ENCODE measurements at regions not wholly inside any gene's neighbourhood (a gene's known extent, or its start where the extent isn't known, plus 50 kb on each side); places are given as distances from the start of the nearest gene placed in this dataset.
A peak's percentile ranks its signal among the peaks of the same experiment; 100 is the strongest.

- Histone ChIP-seq H2AFZ (no peak overlapping the region), H3K27ac (no peak overlapping the region), H3K27me3 (ENCODE audit: control insufficient read depth, insufficient read depth, low read length) (no peaks in the 10 kb centered on the region), H3K4me3 (ENCODE audit: low read depth, low read length) (no peak overlapping the region), H3K9ac (no peak overlapping the region), H3K4me2 (ENCODE audit: low read length) (no peak overlapping the region), H3K9me3 (ENCODE audit: control insufficient read depth, low read length) (no peaks in the 10 kb centered on the region), H3K4me1 (no peaks in the 10 kb centered on the region), H3K36me3 (ENCODE audit: control insufficient read depth, insufficient read depth, low read length) (no peaks in the 10 kb centered on the region), H3K79me2 (no peaks in the 10 kb centered on the region)
- TF ChIP-seq CTCF (IDR thresholded peaks at IDR 0.05) = no peak
These were observed 598.8 kb upstream of the BRINP1 start for GRCh38 chr9:119967867-119968535.

GRCh38 chr9:119963798-119964372 lies 594.6 kb upstream of the BRINP1 start:
- Histone ChIP-seq H3K4me2 (ENCODE audit: low read length) (no peak overlapping the region), H2AFZ (no peak overlapping the region), H3K27ac (no peak overlapping the region), H3K9me3 (ENCODE audit: control insufficient read depth, low read length) (no peaks in the 10 kb centered on the region), H3K4me3 (ENCODE audit: low read depth, low read length) (no peak overlapping the region), H3K4me1 (no peaks in the 10 kb centered on the region), H3K36me3 (ENCODE audit: control insufficient read depth, insufficient read depth, low read length) (no peaks in the 10 kb centered on the region), H3K27me3 (ENCODE audit: control insufficient read depth, insufficient read depth, low read length) (no peaks in the 10 kb centered on the region), H3K9ac (no peak overlapping the region), H3K79me2 (no peaks in the 10 kb centered on the region)
- no peak for TF ChIP-seq CTCF (IDR thresholded peaks at IDR 0.05)

- H2AFZ ChIP-seq = no peak overlapping the region
- H3K79me2 ChIP-seq = no peaks in the 10 kb centered on the region
- no peak overlapping the region for H3K27ac ChIP-seq
- H3K27me3 ChIP-seq (ENCODE audit: control insufficient read depth, insufficient read depth, low read length) = no peaks in the 10 kb centered on the region
- TF ChIP-seq CTCF (IDR thresholded peaks at IDR 0.05) = no peak
- no peak overlapping the region for H3K4me2 ChIP-seq (ENCODE audit: low read length)
- no peaks in the 10 kb centered on the region for H3K9me3 ChIP-seq (ENCODE audit: control insufficient read depth, low read length)
- H3K9ac ChIP-seq = no peak overlapping the region
- H3K36me3 ChIP-seq (ENCODE audit: control insufficient read depth, insufficient read depth, low read length) = no peaks in the 10 kb centered on the region
- H3K4me3 ChIP-seq (ENCODE audit: low read depth, low read length) = no peak overlapping the region
- no peaks in the 10 kb centered on the region for H3K4me1 ChIP-seq
These were observed 594.1 kb upstream of the BRINP1 start for GRCh38 chr9:119963258-119963797.

- Histone ChIP-seq H3K79me2 (no peaks in the 10 kb centered on the region), H3K9ac (no peak overlapping the region), H3K36me3 (ENCODE audit: control insufficient read depth, insufficient read depth, low read length) (no peaks in the 10 kb centered on the region), H3K4me2 (ENCODE audit: low read length) (no peak overlapping the region), H3K9me3 (ENCODE audit: control insufficient read depth, low read length) (no peaks in the 10 kb centered on the region), H2AFZ (no peak overlapping the region), H3K27ac (no peak overlapping the region), H3K27me3 (ENCODE audit: control insufficient read depth, insufficient read depth, low read length) (no peaks in the 10 kb centered on the region), H3K4me1 (no peaks in the 10 kb centered on the region), H3K4me3 (ENCODE audit: low read depth, low read length) (no peak overlapping the region)
- peak; percentile 40 for TF ChIP-seq CTCF (IDR thresholded peaks at IDR 0.05)
These were observed 592.7 kb upstream of the BRINP1 start for GRCh38 chr9:119961774-119962424.
